VCaP (cell line): ENCODE measurements at regions not wholly inside any gene's neighbourhood (a gene's known extent, or its start where the extent isn't known, plus 50 kb on each side); places are given as distances from the start of the nearest gene placed in this dataset.
"Not testable (repeated sequence)": the region's sequence is repeated elsewhere in the genome, so short reads cannot be mapped to it uniquely, and the experiment has no call there.

Experiments
- H3K27ac ChIP-seq: fragments of 450-650 bp; 2 replicates; pipeline ENCODE4 v1.5.1; 2017
- TF ChIP-seq, protein P1 (sequence below): fragments of 450-650 bp; conservative IDR thresholded peaks from 2 replicates; pipeline ENCODE4 v1.5.1; 2017; ENCODE audit warnings: mild to moderate bottlenecking, moderate library complexity

DNA sequence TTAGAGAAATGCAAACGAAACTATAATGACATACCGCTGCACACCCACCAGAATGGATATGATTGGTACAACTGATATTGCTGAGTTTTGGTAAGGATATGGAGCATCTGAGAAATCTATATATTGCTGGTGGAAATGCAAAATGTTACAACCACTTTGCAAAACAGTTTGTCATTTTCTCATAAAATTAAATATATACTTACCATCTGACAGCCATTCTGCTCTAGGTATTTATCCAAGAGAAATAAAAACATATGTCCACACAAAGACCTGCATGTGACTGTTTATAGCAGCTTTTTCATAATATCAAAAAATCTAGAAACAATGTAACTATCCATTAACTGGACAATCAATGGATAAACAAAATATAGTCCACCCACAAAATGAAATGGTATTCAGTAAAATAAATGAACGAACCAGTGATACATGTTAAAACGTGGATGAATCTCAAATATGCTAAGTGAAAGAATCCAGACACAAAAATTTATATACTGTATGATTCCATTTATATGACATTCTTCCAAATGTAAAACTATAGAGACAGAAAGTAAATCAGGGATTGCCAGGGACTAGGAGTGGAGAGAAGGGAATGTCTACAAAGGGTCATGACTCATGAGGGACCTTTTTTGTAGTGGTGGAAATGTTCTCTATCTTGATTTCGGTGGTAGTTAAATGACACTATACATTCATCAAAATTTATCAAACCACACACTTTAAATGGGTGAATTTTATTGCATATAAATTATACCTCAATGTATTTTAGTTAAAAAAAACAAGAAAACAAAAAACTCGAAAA lies 312.0 kb upstream of the GLI3 start:
- H3K27ac ChIP-seq = no peak overlapping the region
- TF ChIP-seq, protein P1, sequence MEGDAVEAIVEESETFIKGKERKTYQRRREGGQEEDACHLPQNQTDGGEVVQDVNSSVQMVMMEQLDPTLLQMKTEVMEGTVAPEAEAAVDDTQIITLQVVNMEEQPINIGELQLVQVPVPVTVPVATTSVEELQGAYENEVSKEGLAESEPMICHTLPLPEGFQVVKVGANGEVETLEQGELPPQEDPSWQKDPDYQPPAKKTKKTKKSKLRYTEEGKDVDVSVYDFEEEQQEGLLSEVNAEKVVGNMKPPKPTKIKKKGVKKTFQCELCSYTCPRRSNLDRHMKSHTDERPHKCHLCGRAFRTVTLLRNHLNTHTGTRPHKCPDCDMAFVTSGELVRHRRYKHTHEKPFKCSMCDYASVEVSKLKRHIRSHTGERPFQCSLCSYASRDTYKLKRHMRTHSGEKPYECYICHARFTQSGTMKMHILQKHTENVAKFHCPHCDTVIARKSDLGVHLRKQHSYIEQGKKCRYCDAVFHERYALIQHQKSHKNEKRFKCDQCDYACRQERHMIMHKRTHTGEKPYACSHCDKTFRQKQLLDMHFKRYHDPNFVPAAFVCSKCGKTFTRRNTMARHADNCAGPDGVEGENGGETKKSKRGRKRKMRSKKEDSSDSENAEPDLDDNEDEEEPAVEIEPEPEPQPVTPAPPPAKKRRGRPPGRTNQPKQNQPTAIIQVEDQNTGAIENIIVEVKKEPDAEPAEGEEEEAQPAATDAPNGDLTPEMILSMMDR = no peak

- H3K27ac ChIP-seq = no peak overlapping the region
- TF ChIP-seq, protein P1 = no peak
Measured at GRCh38 chr7:42545049-42545724, 308.2 kb upstream of the GLI3 start.

GRCh38 chr7:42543953-42544352 lies 306.9 kb upstream of the GLI3 start:
- no peak overlapping the region for H3K27ac ChIP-seq
- TF ChIP-seq, protein P1 = no peak

DNA sequence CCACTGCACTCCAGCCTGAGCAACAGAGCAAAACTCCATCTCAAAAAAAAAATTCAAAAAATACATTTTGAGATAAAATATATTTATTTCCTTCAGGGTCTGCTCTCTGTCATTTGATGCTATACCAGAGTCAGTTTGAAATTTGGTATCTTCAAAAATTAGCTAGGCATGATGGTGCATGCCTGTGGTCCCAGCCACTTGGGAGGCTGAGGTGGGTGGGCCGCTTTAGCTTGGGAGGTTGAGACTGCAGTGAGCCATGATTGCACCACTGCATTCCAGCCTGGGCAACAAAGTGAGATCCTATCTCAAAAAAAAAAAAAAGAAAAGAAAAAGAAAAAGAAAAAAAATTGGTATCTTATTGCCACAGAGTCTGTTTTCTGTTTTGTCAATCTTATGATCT lies 305.4 kb upstream of the GLI3 start:
- not testable (repeated sequence) for H3K27ac ChIP-seq

GRCh38 chr7:42534441-42534840 lies 297.4 kb upstream of the GLI3 start:
- TF ChIP-seq, protein P1 = no peak
- H3K27ac ChIP-seq = no peak overlapping the region

DNA sequence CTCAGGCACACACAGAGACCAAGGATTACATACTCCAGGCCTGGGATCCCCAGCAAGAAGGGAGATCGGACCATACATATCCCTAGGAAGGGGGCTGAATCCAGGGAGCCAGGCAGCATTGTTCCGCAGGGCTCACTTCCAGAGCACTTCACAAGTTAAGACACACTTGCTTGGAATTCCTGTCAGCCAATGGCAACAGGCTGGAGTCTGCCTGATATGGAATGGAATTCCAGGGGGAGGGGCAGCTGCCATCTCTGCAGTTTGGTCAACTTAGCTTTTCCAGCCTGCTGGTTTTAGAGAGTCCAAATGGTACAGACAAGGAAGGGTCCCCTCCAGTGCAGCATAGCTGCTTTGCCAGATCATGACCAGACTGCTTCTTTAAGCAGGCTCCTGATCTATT lies 290.0 kb upstream of the GLI3 start:
- TF ChIP-seq, protein P1 = no peak
- H3K27ac ChIP-seq = no peak overlapping the region

GRCh38 chr7:42522227-42522991 lies 285.4 kb upstream of the GLI3 start:
- no peak overlapping the region for H3K27ac ChIP-seq
- TF ChIP-seq, protein P1 = no peak
